ENCODE measurements at regions not wholly inside any gene's neighbourhood (a gene's known extent, or its start where the extent isn't known, plus 50 kb on each side); places are given as distances from the start of the nearest gene placed in this dataset.

DNA sequence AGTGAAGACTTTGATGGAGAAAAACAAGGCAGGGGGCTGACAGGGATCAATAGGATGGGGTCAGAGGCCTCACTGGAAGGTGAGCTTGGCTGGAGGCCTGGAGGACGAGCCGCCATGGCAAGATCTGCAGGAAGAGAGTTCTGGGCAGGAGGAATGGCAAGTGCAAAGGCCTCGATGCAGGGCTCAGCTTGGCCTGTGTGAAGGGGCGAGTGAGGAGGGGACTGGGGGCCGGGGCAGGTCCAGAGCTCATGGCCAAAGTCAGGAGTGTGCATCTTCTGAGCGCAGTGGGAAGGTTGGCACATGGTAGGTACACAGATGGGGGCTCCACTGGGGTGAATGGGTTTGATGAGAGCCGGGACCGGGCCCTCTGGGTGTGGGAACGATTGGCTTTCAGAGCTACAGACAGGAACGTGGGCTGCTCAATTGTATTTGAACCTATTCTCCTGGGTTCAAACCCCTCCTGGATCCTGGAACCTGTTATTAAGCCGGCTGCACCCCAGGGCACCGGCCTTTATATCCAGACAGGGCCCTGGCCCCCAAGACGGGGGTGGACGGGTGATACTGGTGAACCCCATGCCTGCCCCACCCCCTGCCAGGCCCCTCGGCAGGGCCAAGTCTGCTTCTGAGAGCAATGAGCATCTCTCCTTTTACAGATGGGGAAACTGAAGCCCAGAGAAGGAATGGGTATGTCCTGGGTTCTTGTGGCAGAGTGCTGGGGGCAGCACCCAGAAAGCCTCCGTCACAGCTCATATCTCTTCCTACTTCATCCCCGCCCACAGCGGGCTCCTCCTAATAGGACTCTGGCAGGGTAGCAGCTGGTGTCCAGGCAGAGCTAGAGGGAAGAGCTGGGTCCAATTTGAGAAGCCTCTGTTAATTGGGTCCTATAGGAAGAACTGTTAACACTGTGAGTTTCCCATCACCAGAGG lies 106.1 kb downstream of the CEBPB start:
- no peak overlapping the region for H3K9ac ChIP-seq (ENCODE audit: low read length)

GRCh38 chr20:50297498-50298376 lies 107.1 kb downstream of the CEBPB start:
- Histone ChIP-seq H3K4me2 (ENCODE audit: low read depth, low read length, poor library complexity, severe bottlenecking) (no peak overlapping the region), H3K27me3 (ENCODE audit: low read length) (no peaks in the 10 kb centered on the region), H3K9me2 (replicated peaks; ENCODE audit: insufficient read depth, low read length) (no peaks in the 10 kb centered on the region), H3K4me3 (ENCODE audit: insufficient read depth, low read length, poor library complexity, severe bottlenecking) (no peak overlapping the region), H3K9me3 (ENCODE audit: insufficient read depth, low read length) (no peaks in the 10 kb centered on the region), H3K79me2 (ENCODE audit: insufficient read depth, low read length) (no peaks in the 10 kb centered on the region), H4K20me1 (ENCODE audit: low read depth, low read length) (no peaks in the 10 kb centered on the region), H3K36me3 (ENCODE audit: low read length) (no peaks in the 10 kb centered on the region), H3F3A (ENCODE audit: insufficient read depth) (no peaks in the 10 kb centered on the region), H3K9ac (ENCODE audit: low read length) (no peak overlapping the region), H3K27ac (ENCODE audit: low read depth, low read length) (no peak overlapping the region), H2AFZ (ENCODE audit: low read depth, low read length, severe bottlenecking) (no peak overlapping the region)
- no peak for TF ChIP-seq EZH2phosphoT487 (conservative IDR thresholded peaks at IDR 0.05; ENCODE audit: low read length)
- TF ChIP-seq CTCF (IDR thresholded peaks at IDR 0.05; ENCODE audit: insufficient read depth, low read length, poor library complexity, severe bottlenecking): no peak

More for the DNA sequence above, 106.1 kb downstream of the CEBPB start:
- H3K27me3 ChIP-seq (ENCODE audit: low read length): no peaks in the 10 kb centered on the region
- no peaks in the 10 kb centered on the region for H3K9me2 ChIP-seq (replicated peaks; ENCODE audit: insufficient read depth, low read length)
- H4K20me1 ChIP-seq (ENCODE audit: low read depth, low read length): no peaks in the 10 kb centered on the region
- H3K9me3 ChIP-seq (ENCODE audit: insufficient read depth, low read length): no peaks in the 10 kb centered on the region
- H2AFZ ChIP-seq (ENCODE audit: low read depth, low read length, severe bottlenecking): no peak overlapping the region
- no peak overlapping the region for H3K4me3 ChIP-seq (ENCODE audit: insufficient read depth, low read length, poor library complexity, severe bottlenecking)
- no peak for TF ChIP-seq EZH2phosphoT487 (conservative IDR thresholded peaks at IDR 0.05; ENCODE audit: low read length)
- TF ChIP-seq CTCF (IDR thresholded peaks at IDR 0.05; ENCODE audit: insufficient read depth, low read length, poor library complexity, severe bottlenecking): no peak
- no peak overlapping the region for H3K4me2 ChIP-seq (ENCODE audit: low read depth, low read length, poor library complexity, severe bottlenecking)
- H3K79me2 ChIP-seq (ENCODE audit: insufficient read depth, low read length): no peaks in the 10 kb centered on the region
- no peak overlapping the region for H3K27ac ChIP-seq (ENCODE audit: low read depth, low read length)
- H3F3A ChIP-seq (ENCODE audit: insufficient read depth): no peaks in the 10 kb centered on the region
- H3K36me3 ChIP-seq (ENCODE audit: low read length): no peaks in the 10 kb centered on the region

GRCh38 chr20:50298554-50299324 lies 108.1 kb downstream of the CEBPB start:
- H3K27ac ChIP-seq (ENCODE audit: low read depth, low read length): no peak overlapping the region
- no peaks in the 10 kb centered on the region for H3K9me3 ChIP-seq (ENCODE audit: insufficient read depth, low read length)
- H3K36me3 ChIP-seq (ENCODE audit: low read length): no peaks in the 10 kb centered on the region
- H3K9ac ChIP-seq (ENCODE audit: low read length): no peak overlapping the region
- no peaks in the 10 kb centered on the region for H3K79me2 ChIP-seq (ENCODE audit: insufficient read depth, low read length)
- no peaks in the 10 kb centered on the region for H3K27me3 ChIP-seq (ENCODE audit: low read length)
- no peak overlapping the region for H2AFZ ChIP-seq (ENCODE audit: low read depth, low read length, severe bottlenecking)
- TF ChIP-seq CTCF (IDR thresholded peaks at IDR 0.05; ENCODE audit: insufficient read depth, low read length, poor library complexity, severe bottlenecking) (no peak), EZH2phosphoT487 (conservative IDR thresholded peaks at IDR 0.05; ENCODE audit: low read length) (no peak)
- no peaks in the 10 kb centered on the region for H3K9me2 ChIP-seq (replicated peaks; ENCODE audit: insufficient read depth, low read length)
- H3K4me2 ChIP-seq (ENCODE audit: low read depth, low read length, poor library complexity, severe bottlenecking): no peak overlapping the region
- no peaks in the 10 kb centered on the region for H4K20me1 ChIP-seq (ENCODE audit: low read depth, low read length)
- no peaks in the 10 kb centered on the region for H3F3A ChIP-seq (ENCODE audit: insufficient read depth)
- no peak overlapping the region for H3K4me3 ChIP-seq (ENCODE audit: insufficient read depth, low read length, poor library complexity, severe bottlenecking)

Measured in SU-DHL-6 (cell line).